GM06990 (cell line): ENCODE measurements at regions not wholly inside any gene's neighbourhood (a gene's known extent, or its start where the extent isn't known, plus 50 kb on each side); places are given as distances from the start of the nearest gene placed in this dataset.

Experiments used
- DNase-seq: peaks from one replicate; pipeline ENCODE4 v3.0.0-alpha.2; 2011; ENCODE audit not compliant: insufficient read length; ENCODE audit errors: extremely low read depth
- H3K27me3 ChIP-seq: replicated peaks from 2 replicates; pipeline ENCODE4 v1.6.0; 2011; ENCODE audit warnings: low read length; ENCODE audit not compliant: control insufficient read depth, insufficient read depth
- H3K36me3 ChIP-seq: 2 replicates; pipeline ENCODE4 v1.5.1; 2011; ENCODE audit warnings: low read length; ENCODE audit not compliant: control insufficient read depth, insufficient read depth
- H3K4me3 ChIP-seq: replicated peaks from 2 replicates; pipeline ENCODE4 v1.5.1; 2011; ENCODE audit warnings: low read depth, mild to moderate bottlenecking, control low read depth, low read length
- CTCF ChIP-seq: IDR thresholded peaks from 2 replicates; pipeline ENCODE4 v1.5.1; 2011; ENCODE audit warnings: low read length, control low read depth, mild to moderate bottlenecking, inconsistent platforms; ENCODE audit not compliant: insufficient read depth, poor library complexity, severe bottlenecking

- no peak overlapping the region for H3K4me3 ChIP-seq
- H3K36me3 ChIP-seq, result no peaks in the 10 kb centered on the region
- TF ChIP-seq CTCF, result no peak
- no peaks in the 10 kb centered on the region for H3K27me3 ChIP-seq
- DNase-seq, result no peak
Observed at GRCh38 chr2:5484868-5485267, 207.3 kb upstream of the SOX11 start.

DNA sequence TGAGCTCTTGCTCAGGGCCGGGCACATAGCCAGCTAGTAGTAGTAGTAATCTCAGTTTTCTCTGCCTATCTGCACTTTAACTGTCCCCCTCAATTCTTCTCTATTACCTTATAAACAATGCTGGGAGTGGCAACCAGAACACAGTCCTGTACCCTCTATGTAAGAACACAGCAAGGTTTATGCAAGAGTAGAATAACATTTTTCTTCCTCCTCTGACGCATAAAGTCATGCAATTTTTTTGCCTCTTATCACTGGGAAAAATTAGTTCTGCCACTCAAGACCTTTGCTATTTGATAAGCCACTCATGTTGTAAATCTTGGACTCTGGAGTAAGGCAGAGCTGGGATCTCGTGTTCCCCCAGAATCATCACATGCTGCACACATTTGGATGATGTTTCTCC is 200.7 kb upstream of the SOX11 start:
- Histone ChIP-seq H3K27me3 (no peaks in the 10 kb centered on the region), H3K36me3 (no peaks in the 10 kb centered on the region), H3K4me3 (no peak overlapping the region)
- no peak for DNase-seq
- no peak for TF ChIP-seq CTCF

DNA sequence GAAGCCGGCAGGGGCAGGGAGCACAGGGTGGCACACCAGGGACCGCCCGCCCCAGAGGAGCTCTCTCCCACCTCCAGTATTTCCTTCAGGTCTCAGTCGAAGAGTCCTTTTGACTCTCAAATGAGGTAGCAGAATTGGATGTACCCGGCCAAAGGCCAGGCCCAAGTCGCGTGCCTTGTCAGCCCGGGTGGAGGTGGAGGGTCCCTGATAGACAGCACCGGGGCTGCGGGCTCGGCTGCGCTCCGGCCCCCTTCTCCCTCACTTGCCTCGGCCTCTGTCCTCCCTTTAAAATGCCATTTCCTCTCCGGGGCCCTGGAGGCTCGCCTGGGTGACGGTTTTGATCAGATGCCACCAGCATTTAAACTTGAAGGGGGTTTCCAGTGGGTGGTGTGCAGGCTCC is 198.9 kb upstream of the SOX11 start:
- H3K4me3 ChIP-seq, result no peak overlapping the region
- DNase-seq, result no peak
- no peak for TF ChIP-seq CTCF
- H3K27me3 ChIP-seq, result no peaks in the 10 kb centered on the region
- no peaks in the 10 kb centered on the region for H3K36me3 ChIP-seq

DNA sequence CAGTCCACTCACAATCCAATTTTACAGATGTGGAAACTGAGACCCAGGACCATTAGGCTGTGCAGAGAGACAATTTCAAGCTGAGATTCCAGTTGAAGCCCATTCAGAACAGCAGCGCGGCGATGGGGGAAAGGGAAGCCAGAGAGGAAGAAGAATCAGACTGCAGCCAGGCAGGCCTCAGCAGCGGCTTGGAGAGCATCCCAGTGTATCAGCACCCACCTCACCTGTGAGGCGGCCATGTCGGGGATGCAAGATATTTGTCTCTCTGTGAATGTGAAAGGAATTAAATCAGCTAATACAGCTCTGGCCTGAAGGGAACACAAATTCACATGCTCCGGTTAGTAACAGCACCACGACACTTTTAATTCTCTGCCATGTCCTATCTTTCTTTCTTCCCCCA is 198.0 kb upstream of the SOX11 start:
- no peaks in the 10 kb centered on the region for H3K27me3 ChIP-seq
- no peak for TF ChIP-seq CTCF
- DNase-seq, result no peak
- H3K36me3 ChIP-seq, result no peaks in the 10 kb centered on the region
- H3K4me3 ChIP-seq, result no peak overlapping the region

DNA sequence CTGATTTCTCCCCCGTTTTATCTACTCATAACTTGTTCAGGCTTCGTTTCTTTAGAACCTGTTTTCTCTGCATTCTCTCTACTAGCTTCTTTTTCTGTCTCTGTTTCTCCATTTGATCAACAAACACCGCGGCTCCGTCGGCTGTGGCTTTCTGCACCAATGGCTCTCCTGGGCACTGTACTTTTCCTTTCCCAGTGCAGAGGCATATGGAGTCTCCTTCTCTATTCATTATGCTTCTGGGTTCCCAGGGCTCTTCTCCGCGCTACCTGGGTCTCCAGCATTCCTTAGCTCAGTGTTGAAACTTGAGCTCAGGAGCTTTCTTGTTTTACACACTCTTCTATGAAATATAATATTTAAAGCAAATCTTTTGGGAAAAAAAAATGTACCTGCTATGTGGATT is 196.6 kb upstream of the SOX11 start:
- no peak for TF ChIP-seq CTCF
- no peak overlapping the region for H3K4me3 ChIP-seq
- H3K36me3 ChIP-seq, result no peaks in the 10 kb centered on the region
- H3K27me3 ChIP-seq, result no peaks in the 10 kb centered on the region
- DNase-seq, result no peak

DNA sequence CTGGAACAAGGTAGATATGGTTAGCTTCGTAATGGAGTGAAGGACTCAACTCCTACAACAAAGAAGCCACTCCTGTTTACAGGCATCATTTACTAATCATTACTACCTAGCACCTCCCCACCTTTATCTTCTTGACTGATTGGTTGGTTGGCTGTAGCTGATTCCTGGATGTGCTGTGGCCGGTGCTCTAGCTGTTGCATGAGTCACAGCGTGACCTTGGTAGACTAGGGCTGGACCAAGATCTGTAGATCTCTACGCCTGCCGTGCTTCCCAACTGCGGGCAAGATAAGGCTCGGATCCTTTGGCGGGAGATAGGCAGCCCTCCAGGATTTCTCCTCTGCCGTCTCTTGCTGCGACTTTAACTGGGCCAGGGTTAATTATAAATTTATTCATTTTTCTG is 194.3 kb upstream of the SOX11 start:
- Histone ChIP-seq H3K36me3 (no peaks in the 10 kb centered on the region), H3K27me3 (no peaks in the 10 kb centered on the region), H3K4me3 (no peak overlapping the region)
- DNase-seq, result no peak
- TF ChIP-seq CTCF, result no peak
